HepG2 (cell line): ENCODE measurements at regions not wholly inside any gene's neighbourhood (a gene's known extent, or its start where the extent isn't known, plus 50 kb on each side); places are given as distances from the start of the nearest gene placed in this dataset.

Experiments used
- ATAC-seq: fragments of 200-7000 bp; cut with Tn5 transposase; 3 replicates; pipeline ENCODE4 v1.9.1; 2020; ENCODE audit warnings: mild to moderate bottlenecking, moderate library complexity
- BruUV-seq: library from RNA; stranded (reverse); fragments of 400-500 nt; replicated peaks from 2 replicates; lab custom pipeline; 2021; lab: Mats Ljungman, UMichigan
- CTCF ChIA-PET: fragments of 300-600 bp; formaldehyde crosslinking; extraction: SDS; loops from one replicate; lab custom pipeline; 2021; ENCODE audit warnings: low total read pairs, inconsistent platforms, low intra/inter-chr PET ratio; lab: Yijun Ruan, JAX
- POLR2A ChIA-PET: fragments of 350-600 bp; sonication (Branson Sonifier 250); formaldehyde crosslinking; loops from one replicate; lab custom pipeline; 2020; ENCODE audit warnings: antibody characterized with exemption, inconsistent platforms; lab: Yijun Ruan, JAX
- DNase-seq: peaks from one replicate; pipeline ENCODE4 v3.0.0-alpha.2; 2015; ENCODE audit warnings: low spot score
- FAIRE-seq: peaks from 3 replicates; lab custom pipeline; 2011; peaks lifted over from hg19 to GRCh38; lab: Jason Lieb, UNC
- H2AFZ ChIP-seq: one replicate; pipeline ENCODE4 v1.6.1; 2011; ENCODE audit warnings: low read length, inconsistent platforms
- H3K27ac ChIP-seq: fragments of 300-600 bp; 3 replicates; pipeline ENCODE4 v1.8.0; 2011; ENCODE audit warnings: mixed run types, mild to moderate bottlenecking, mixed read lengths, low read length, inconsistent platforms; ENCODE audit not compliant: insufficient read depth; ENCODE audit errors: extremely low read length
- H3K27me3 ChIP-seq, 2 experiments: fragments of 200-600 bp in 1 of 2; 2 replicates in 1 of 2; 3 replicates in 1 of 2; pipeline versions ENCODE4 v1.6.0 to v1.8.0; 2011; ENCODE audit warnings: low read length in 2 of 2, mild to moderate bottlenecking in 2 of 2, moderate library complexity in 2 of 2, inconsistent platforms in 1 of 2; ENCODE audit not compliant: insufficient read depth in 2 of 2, control insufficient read depth in 1 of 2
- H3K36me3 ChIP-seq, 2 experiments: fragments of 200-600 bp in 1 of 2; replicated peaks in 1 of 2; 2 replicates in 1 of 2; 3 replicates in 1 of 2; pipeline versions ENCODE4 v1.5.1 to v1.8.0; 2011; ENCODE audit warnings: low read length in 2 of 2, inconsistent platforms in 1 of 2; ENCODE audit not compliant: insufficient read depth in 2 of 2, control insufficient read depth in 1 of 2
- H3K4me1 ChIP-seq: 2 replicates; pipeline ENCODE4 v1.5.1; 2012; ENCODE audit warnings: low read length, inconsistent platforms; ENCODE audit not compliant: insufficient read depth
- H3K4me2 ChIP-seq: 2 replicates; pipeline ENCODE4 v1.6.0; 2011; ENCODE audit warnings: low read depth, low read length, inconsistent platforms
- H3K4me3 ChIP-seq, 3 experiments: fragments of 200-600 bp in 1 of 3; sonication (generic), shearing (Covaris generic) in 1 of 3; replicated peaks in 1 of 3; 2 replicates each; pipeline ENCODE4 v1.5.1; 2011 to 2016; ENCODE audit warnings: low read length in 3 of 3, inconsistent platforms in 2 of 3, low read depth in 2 of 3, mild to moderate bottlenecking in 2 of 3, control low read depth in 1 of 3, mixed read lengths in 1 of 3; ENCODE audit not compliant: insufficient read depth in 1 of 3
- H3K79me2 ChIP-seq: one replicate; pipeline ENCODE4 v1.6.1; 2011; ENCODE audit warnings: low read length, inconsistent platforms; ENCODE audit not compliant: insufficient read depth
- H3K9ac ChIP-seq: 2 replicates; pipeline ENCODE4 v1.6.0; 2011; ENCODE audit warnings: mild to moderate bottlenecking, low read depth, low read length, inconsistent platforms; ENCODE audit not compliant: insufficient read depth
- H3K9me3 ChIP-seq: 2 replicates; pipeline ENCODE4 v1.5.1; 2012; ENCODE audit warnings: mild to moderate bottlenecking, low read length
- H4K20me1 ChIP-seq: 2 replicates; pipeline ENCODE4 v1.6.0; 2011; ENCODE audit warnings: inconsistent platforms, mild to moderate bottlenecking, low read length, moderate library complexity; ENCODE audit not compliant: insufficient read depth
- CEBPZ ChIP-seq: IDR thresholded peaks from 2 replicates; pipeline ENCODE4 v1.6.1; 2012; ENCODE audit warnings: low read length, improper control_type of control experiment
- FOXA1 ChIP-seq, 2 experiments: fragments of 450-650 bp in 1 of 2; sonication (generic) in 1 of 2; formaldehyde crosslinking in 1 of 2; IDR thresholded peaks; 2 replicates each; pipeline versions ENCODE4 v1.4.0 to v1.6.1; 2016 to 2020; ENCODE audit warnings: missing genetic modification reagents in 1 of 2
- HES4 ChIP-seq: sonication (generic); formaldehyde crosslinking; IDR thresholded peaks from 2 replicates; pipeline ENCODE4 v1.9.0; 2021; ENCODE audit warnings: mild to moderate bottlenecking, missing genetic modification reagents, borderline replicate concordance
- KDM1A ChIP-seq: IDR thresholded peaks from 2 replicates; pipeline ENCODE4 v1.6.1; 2016; ENCODE audit warnings: missing compliant biosample characterization
- MEIS1 ChIP-seq: sonication (generic); formaldehyde crosslinking; IDR thresholded peaks from 2 replicates; pipeline ENCODE4 v1.9.0; 2021; ENCODE audit warnings: mild to moderate bottlenecking, missing genetic modification reagents, moderate library complexity, borderline replicate concordance
- NFIC ChIP-seq: IDR thresholded peaks from 2 replicates; pipeline ENCODE4 v1.6.1; 2012; ENCODE audit warnings: mild to moderate bottlenecking, low read length, inconsistent platforms
- PCBP1 ChIP-seq: fragments of 200-400 bp; formaldehyde crosslinking; IDR thresholded peaks from 2 replicates; pipeline ENCODE4 v1.6.1; 2017; ENCODE audit warnings: mild to moderate bottlenecking, low read depth, low read length, borderline replicate concordance
- RCOR2 ChIP-seq: IDR thresholded peaks from 2 replicates; pipeline ENCODE4 v1.6.1; 2016; ENCODE audit warnings: missing biosample characterization, missing genetic modification reagents
- RNF219 ChIP-seq: sonication (generic); formaldehyde crosslinking; IDR thresholded peaks from 2 replicates; pipeline ENCODE4 v1.5.0; 2020; ENCODE audit warnings: mild to moderate bottlenecking, missing genetic modification reagents
- SALL2 ChIP-seq: sonication (generic); formaldehyde crosslinking; IDR thresholded peaks from 2 replicates; pipeline ENCODE4 v1.8.1; 2023; ENCODE audit warnings: mild to moderate bottlenecking, missing genetic modification reagents, inconsistent platforms
- SIX1 ChIP-seq: sonication (generic); formaldehyde crosslinking; IDR thresholded peaks from 2 replicates; pipeline ENCODE4 v1.4.0; 2020; ENCODE audit warnings: missing genetic modification reagents, borderline replicate concordance
- ZNF17 ChIP-seq: sonication (generic); formaldehyde crosslinking; IDR thresholded peaks from 2 replicates; pipeline ENCODE4 v1.5.0; 2020; ENCODE audit warnings: mild to moderate bottlenecking, missing genetic modification reagents
- ZNF280D ChIP-seq: sonication (generic); formaldehyde crosslinking; IDR thresholded peaks from 2 replicates; pipeline ENCODE4 v1.5.1; 2020; ENCODE audit warnings: mild to moderate bottlenecking, missing genetic modification reagents
- ZNF784 ChIP-seq: sonication (generic); formaldehyde crosslinking; IDR thresholded peaks from 2 replicates; pipeline ENCODE4 v1.5.1; 2020; ENCODE audit warnings: missing genetic modification reagents, mild to moderate bottlenecking, borderline replicate concordance
- WGBS: methylation state at CpG from one replicate; pipeline ENCODE4 v1.1.6; 2017; ENCODE audit warnings: low lambda C conversion rate; 5-methylcytosine and 5-hydroxymethylcytosine counted together
- in situ Hi-C: cut with HindIII; loops from 2 replicates; pipeline ENCODE4 v1.10.0; 2017; ENCODE audit warnings: low pct_unique_long_range_greater_than_20kb; ENCODE audit not compliant: extremely low pct_ligation_motif_present
- intact Hi-C: fragments of 100-400 bp; cut with micrococcal nuclease; formaldehyde crosslinking; loops from one replicate; pipeline ENCODE4 v1.10.0; 2022; ENCODE audit not compliant: unreplicated experiment

GRCh38 chr15:47829667-47830066, 112.4 kb downstream of the SEMA6D start (continued):
- TF ChIP-seq FOXA1 (IDR thresholded peaks at IDR 0.05), result no peak
- no peak for TF ChIP-seq FOXA1 (CRISPR knock-in tag; IDR thresholded peaks at IDR 0.05)
- no peak for TF ChIP-seq HES4 (CRISPR knock-in tag)

GRCh38 chr15:47834093-47834492, 116.8 kb downstream of the SEMA6D start:
- FAIRE-seq (no peak), DNase-seq (no peak), ATAC-seq (no peak)
- TF ChIP-seq PCBP1, result no peak
- no peak for TF ChIP-seq ZNF280D (CRISPR knock-in tag)
- no peak for TF ChIP-seq RNF219 (CRISPR knock-in tag)
- no peak for TF ChIP-seq SALL2 (CRISPR knock-in tag)
- no peak for TF ChIP-seq CEBPZ
- TF ChIP-seq SIX1, result no peak
- no peak for TF ChIP-seq KDM1A
- no peak for TF ChIP-seq ZNF17 (CRISPR knock-in tag)
- no peak for TF ChIP-seq MEIS1 (CRISPR knock-in tag)
- no peak for TF ChIP-seq ZNF784 (CRISPR knock-in tag)
- no peak for TF ChIP-seq RCOR2 (CRISPR knock-in tag)
- TF ChIP-seq NFIC, result no peak

More at GRCh38 chr15:47834093-47834492, 116.8 kb downstream of the SEMA6D start:
- Histone ChIP-seq H3K4me2 (no peak overlapping the region), H3K36me3 (no peaks in the 10 kb centered on the region), H3K27ac (no peak overlapping the region), H4K20me1 (no peaks in the 10 kb centered on the region), H3K9me3 (peaks cover 79% of the 10 kb centered on the region), H3K4me1 (no peaks in the 10 kb centered on the region), H2AFZ (no peak overlapping the region), H3K79me2 (no peaks in the 10 kb centered on the region), H3K4me3 (no peak overlapping the region), H3K9ac (no peak overlapping the region), H3K27me3 (no peaks in the 10 kb centered on the region)
- WGBS, result 14% methylated on average over 1 of the region's 1 CpG
- intact Hi-C loops (no loop called here), in situ Hi-C loops (no loop called here)
- ChIA-PET POLR2A (no interaction called here), CTCF (no interaction called here)
- BruUV-seq, result no TSS peak
